Cardiac muscle cell (in vitro differentiated cells and primary cell): ENCODE measurements at regions not wholly inside any gene's neighbourhood (a gene's known extent, or its start where the extent isn't known, plus 50 kb on each side); places are given as distances from the start of the nearest gene placed in this dataset.

Experiments
- DNase-seq, 2 donors: peaks; one replicate each; pipeline versions ENCODE4 v3.0.0 to v3.0.0-alpha.2; 2010 to 2017; ENCODE audit warnings: low read depth in 1 of 2, low spot score in 1 of 2
- H3K27ac ChIP-seq: fragments of 200-600 bp; sonication (generic); 2 replicates; pipeline ENCODE4 v1.5.1; 2016
- H3K27me3 ChIP-seq: fragments of 200-600 bp; sonication (generic); 2 replicates; pipeline ENCODE4 v1.6.0; 2016; ENCODE audit warnings: control low read depth
- H3K36me3 ChIP-seq: fragments of 200-600 bp; sonication (generic); 2 replicates; pipeline ENCODE4 v1.5.1; 2016; ENCODE audit warnings: control low read depth
- H3K4me1 ChIP-seq: fragments of 200-600 bp; sonication (generic); 2 replicates; pipeline ENCODE4 v1.8.1; 2017; ENCODE audit warnings: low read depth, mild to moderate bottlenecking, mixed run types
- H3K4me3 ChIP-seq: fragments of 200-600 bp; sonication (generic); 2 replicates; pipeline ENCODE4 v1.5.1; 2016; ENCODE audit warnings: mild to moderate bottlenecking
- H3K9me3 ChIP-seq: fragments of 200-600 bp; sonication (generic); 2 replicates; pipeline ENCODE4 v1.5.1; 2017; ENCODE audit warnings: low read depth, mild to moderate bottlenecking, control low read depth
- TF ChIP-seq, protein P1 (sequence below): IDR thresholded peaks from 2 replicates; pipeline ENCODE4 v1.5.1; 2012; ENCODE audit warnings: low read depth, mild to moderate bottlenecking, low read length

DNA sequence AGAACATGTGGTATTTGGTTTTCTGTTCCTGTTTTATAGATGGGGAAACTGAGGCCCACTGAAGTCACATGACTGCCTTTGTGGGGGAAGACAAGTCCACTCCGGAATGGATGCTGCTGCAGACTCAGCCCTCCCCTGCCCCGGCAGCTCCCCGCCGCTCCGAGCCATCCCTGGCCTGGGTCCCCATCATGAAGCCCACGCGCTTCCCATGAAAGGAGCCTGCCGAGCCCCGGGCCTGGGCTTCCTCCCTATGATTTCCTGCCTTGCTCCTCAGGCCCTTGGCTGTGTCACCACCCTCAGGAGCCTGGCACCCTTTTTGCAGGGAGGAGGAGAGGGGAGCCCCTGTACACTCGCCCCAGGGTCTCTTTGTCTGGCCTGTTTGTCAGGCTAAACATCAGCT is 125.3 kb upstream of the FOXF1 start:
- Histone ChIP-seq H3K27ac (no peak overlapping the region), H3K9me3 (no peaks in the 10 kb centered on the region), H3K36me3 (no peaks in the 10 kb centered on the region), H3K4me3 (no peak overlapping the region), H3K4me1 (peaks cover 3% of the 10 kb centered on the region), H3K27me3 (peaks cover 20% of the 10 kb centered on the region)
- no peak for DNase-seq
- TF ChIP-seq, protein P1, sequence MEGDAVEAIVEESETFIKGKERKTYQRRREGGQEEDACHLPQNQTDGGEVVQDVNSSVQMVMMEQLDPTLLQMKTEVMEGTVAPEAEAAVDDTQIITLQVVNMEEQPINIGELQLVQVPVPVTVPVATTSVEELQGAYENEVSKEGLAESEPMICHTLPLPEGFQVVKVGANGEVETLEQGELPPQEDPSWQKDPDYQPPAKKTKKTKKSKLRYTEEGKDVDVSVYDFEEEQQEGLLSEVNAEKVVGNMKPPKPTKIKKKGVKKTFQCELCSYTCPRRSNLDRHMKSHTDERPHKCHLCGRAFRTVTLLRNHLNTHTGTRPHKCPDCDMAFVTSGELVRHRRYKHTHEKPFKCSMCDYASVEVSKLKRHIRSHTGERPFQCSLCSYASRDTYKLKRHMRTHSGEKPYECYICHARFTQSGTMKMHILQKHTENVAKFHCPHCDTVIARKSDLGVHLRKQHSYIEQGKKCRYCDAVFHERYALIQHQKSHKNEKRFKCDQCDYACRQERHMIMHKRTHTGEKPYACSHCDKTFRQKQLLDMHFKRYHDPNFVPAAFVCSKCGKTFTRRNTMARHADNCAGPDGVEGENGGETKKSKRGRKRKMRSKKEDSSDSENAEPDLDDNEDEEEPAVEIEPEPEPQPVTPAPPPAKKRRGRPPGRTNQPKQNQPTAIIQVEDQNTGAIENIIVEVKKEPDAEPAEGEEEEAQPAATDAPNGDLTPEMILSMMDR, result no peak

DNA sequence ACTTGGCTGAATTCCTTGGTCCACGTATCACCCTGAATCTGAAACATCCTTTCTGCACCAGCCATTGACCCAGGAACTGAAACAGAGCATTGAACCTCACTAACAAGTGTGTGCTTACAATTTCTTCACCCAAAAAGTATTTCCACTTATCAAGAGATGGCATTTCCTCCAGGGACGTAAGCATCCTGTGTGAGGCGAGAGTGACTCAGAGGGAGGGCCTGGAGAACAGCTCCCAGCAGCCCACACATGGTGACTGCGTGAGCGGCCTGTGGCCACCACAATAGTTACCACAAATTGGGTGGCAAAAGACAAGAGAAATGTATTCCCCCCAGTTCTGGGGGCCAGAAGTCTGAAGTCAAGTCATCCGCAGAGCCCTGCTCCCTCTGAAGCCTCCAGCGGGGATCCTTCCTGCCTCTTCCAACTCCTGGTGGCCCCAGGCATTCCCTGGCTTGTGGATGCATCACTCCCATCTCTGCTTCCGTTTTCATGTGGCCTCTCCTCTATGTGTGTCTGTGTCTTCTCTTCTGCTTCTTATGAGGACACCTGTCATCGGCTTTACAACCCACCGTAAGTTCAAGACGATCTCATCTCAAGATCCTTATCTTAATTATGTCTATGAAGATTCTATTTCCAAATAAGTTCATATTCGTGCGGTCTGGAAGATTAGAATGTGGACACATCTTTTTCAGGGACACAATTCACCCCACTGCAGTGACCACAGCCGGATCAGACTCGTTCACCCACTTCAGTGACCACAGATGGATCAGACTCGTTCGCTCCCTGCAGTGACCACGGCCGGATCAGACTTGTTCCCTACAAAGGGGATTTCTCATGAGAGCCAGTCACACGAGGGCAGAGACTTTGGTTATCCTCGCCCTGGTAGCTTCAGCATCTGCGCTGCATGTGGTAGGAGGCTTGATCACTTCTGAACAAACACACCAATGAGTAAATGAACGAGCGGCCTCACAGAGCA is 122.6 kb upstream of the FOXF1 start:
- Histone ChIP-seq H3K4me3 (no peak overlapping the region), H3K27ac (no peak overlapping the region), H3K4me1 (no peaks in the 10 kb centered on the region), H3K36me3 (no peaks in the 10 kb centered on the region), H3K9me3 (no peaks in the 10 kb centered on the region), H3K27me3 (peaks cover 18% of the 10 kb centered on the region)
- peak in 1 of 2 donors; percentile 96 for DNase-seq
- TF ChIP-seq, protein P1, result no peak

DNA sequence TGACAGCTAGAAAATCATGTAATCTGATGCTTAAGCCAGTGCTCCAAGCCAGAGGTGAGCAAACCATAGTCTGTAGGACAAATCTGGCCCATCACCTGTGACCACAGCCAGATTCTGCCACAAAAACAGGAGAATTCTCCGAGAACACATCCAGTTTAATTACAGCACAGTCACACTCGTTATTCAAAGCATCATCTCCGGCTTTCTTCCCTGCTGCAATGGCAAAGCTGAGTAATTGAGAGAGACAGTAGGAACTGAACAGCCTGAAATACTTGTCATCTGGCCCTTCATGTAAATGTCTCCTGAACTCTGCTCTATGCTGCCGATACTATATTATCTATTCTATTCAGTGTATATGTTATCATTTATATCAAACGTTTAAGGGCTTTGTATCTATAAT is 121.4 kb upstream of the FOXF1 start:
- no peaks in the 10 kb centered on the region for H3K36me3 ChIP-seq
- H3K27ac ChIP-seq, result no peak overlapping the region
- H3K4me3 ChIP-seq, result no peak overlapping the region
- H3K9me3 ChIP-seq, result no peaks in the 10 kb centered on the region
- TF ChIP-seq, protein P1, result no peak
- no peak for DNase-seq
- H3K4me1 ChIP-seq, result no peaks in the 10 kb centered on the region
- H3K27me3 ChIP-seq, result peaks cover 18% of the 10 kb centered on the region

DNA sequence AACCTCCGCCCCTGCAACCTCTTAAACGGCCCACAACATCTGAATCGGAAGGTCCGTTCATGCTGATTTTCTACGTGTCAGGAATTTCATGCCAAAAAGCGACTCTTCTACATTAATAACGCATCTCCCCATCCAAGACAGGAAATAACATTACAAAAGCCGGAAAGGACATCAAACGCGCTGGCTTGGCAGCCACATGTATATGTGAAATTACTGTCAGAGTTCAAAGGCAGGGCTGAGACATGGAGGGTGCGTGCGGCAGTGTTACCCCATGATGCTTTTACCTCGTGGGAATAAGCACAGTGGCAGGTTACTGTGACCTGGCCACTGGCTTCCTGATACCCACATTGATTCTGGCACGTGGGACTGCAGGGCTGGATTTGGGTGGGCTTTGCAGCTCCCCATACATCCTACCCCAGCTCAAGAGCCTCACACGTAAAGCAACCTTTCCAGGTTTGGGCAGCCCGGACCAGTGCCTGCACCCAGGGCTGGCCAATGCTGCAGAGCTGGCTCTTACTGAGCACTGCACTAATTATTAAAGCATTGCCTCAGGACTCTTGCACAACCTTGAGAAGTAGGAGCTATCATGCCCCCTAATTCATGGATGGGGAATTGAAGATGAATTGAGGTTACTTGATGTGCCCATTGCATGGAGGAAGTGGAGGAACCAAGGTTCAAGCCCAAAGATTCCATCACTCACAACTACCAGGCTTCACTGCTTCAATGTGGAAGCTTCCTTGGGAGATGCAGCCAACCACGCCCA is 120.6 kb upstream of the FOXF1 start:
- DNase-seq, result peak in 1 of 2 donors; percentile 62
- Histone ChIP-seq H3K36me3 (no peaks in the 10 kb centered on the region), H3K9me3 (no peaks in the 10 kb centered on the region), H3K4me1 (no peaks in the 10 kb centered on the region), H3K27ac (no peak overlapping the region), H3K27me3 (peaks cover 18% of the 10 kb centered on the region), H3K4me3 (no peak overlapping the region)
- TF ChIP-seq, protein P1, result no peak

DNA sequence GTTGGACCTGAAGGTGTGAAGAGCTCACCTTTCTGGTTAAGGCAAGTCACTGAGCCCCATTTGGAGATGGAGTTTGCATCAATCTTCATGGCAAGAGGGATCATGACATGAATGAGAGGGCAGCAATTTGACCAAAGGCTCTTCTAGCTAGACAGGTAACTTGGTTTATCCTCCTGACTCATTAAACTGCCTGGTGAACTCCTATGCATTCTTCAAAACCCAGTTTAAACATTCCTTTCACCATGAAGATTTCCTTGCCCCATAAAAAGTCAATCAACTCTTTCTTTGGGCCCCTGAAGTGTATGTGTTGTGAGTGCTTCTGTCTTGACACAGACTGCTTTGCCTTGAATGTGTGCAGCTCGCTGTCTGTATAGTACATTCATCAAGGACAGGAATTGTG is 120.0 kb upstream of the FOXF1 start:
- DNase-seq, result no peak
- TF ChIP-seq, protein P1, result no peak
- H3K27ac ChIP-seq, result no peak overlapping the region

More for the DNA sequence above, 120.0 kb upstream of the FOXF1 start:
- Histone ChIP-seq H3K4me3 (no peak overlapping the region), H3K27me3 (peaks cover 18% of the 10 kb centered on the region), H3K36me3 (no peaks in the 10 kb centered on the region), H3K9me3 (no peaks in the 10 kb centered on the region), H3K4me1 (no peaks in the 10 kb centered on the region)
